ENCODE measurements at regions not wholly inside any gene's neighbourhood (a gene's known extent, or its start where the extent isn't known, plus 50 kb on each side); places are given as distances from the start of the nearest gene placed in this dataset.

GRCh38 chr5:37989884-37990283 is 150.0 kb upstream of the GDNF start:
- TF ChIP-seq CTCF (conservative IDR thresholded peaks at IDR 0.05), result no peak
- peaks cover 11% of the 10 kb centered on the region for H3K4me1 Mint-ChIP-seq
- H3K27ac Mint-ChIP-seq (ENCODE audit: unreplicated experiment), result no peak overlapping the region
- no peak for DNase-seq (ENCODE audit: low read depth, low spot score)
- H3K4me3 Mint-ChIP-seq, result no peak overlapping the region
- peaks cover 4% of the 10 kb centered on the region for H3K27me3 Mint-ChIP-seq (ENCODE audit: low read depth)
- no peaks in the 10 kb centered on the region for H3K36me3 Mint-ChIP-seq (ENCODE audit: low read depth)
- H3K9me3 Mint-ChIP-seq, result peaks cover 3% of the 10 kb centered on the region

- Mint-ChIP-seq H3K4me3 (no peak overlapping the region), H3K27ac (ENCODE audit: unreplicated experiment) (no peak overlapping the region), H3K4me1 (peaks cover 11% of the 10 kb centered on the region), H3K27me3 (ENCODE audit: low read depth) (peaks cover 7% of the 10 kb centered on the region), H3K9me3 (peaks cover 3% of the 10 kb centered on the region), H3K36me3 (ENCODE audit: low read depth) (no peaks in the 10 kb centered on the region)
- TF ChIP-seq CTCF (conservative IDR thresholded peaks at IDR 0.05), result no peak
- no peak for DNase-seq (ENCODE audit: low read depth, low spot score)
Observed at GRCh38 chr5:37988454-37989046, 148.7 kb upstream of the GDNF start.

DNA sequence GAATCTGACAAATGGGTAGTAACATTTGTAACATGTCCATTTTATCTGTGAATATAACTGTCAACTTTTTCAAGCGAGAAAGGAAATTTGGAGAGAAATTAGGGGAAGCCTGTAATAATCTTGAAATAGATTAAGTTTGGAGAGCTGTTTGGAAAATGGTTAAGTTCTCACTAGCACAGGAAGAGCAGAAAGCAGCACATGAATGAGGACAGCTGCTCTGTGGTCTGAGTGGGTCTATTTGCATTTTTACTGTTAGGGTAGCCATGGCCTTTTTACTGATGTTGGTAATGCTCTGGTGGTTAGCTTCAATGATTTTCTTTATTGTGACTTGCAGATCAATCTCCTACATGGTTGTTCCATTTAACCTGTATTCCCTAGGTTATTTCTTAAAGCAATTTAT is 144.5 kb upstream of the GDNF start:
- no peaks in the 10 kb centered on the region for H3K36me3 Mint-ChIP-seq (ENCODE audit: low read depth)
- H3K4me1 Mint-ChIP-seq, result no peaks in the 10 kb centered on the region
- DNase-seq (ENCODE audit: low read depth, low spot score), result no peak
- peaks cover 18% of the 10 kb centered on the region for H3K9me3 Mint-ChIP-seq
- TF ChIP-seq CTCF (conservative IDR thresholded peaks at IDR 0.05), result no peak
- H3K27me3 Mint-ChIP-seq (ENCODE audit: low read depth), result peaks cover 7% of the 10 kb centered on the region
- H3K4me3 Mint-ChIP-seq, result no peak overlapping the region
- H3K27ac Mint-ChIP-seq (ENCODE audit: unreplicated experiment), result no peak overlapping the region

DNA sequence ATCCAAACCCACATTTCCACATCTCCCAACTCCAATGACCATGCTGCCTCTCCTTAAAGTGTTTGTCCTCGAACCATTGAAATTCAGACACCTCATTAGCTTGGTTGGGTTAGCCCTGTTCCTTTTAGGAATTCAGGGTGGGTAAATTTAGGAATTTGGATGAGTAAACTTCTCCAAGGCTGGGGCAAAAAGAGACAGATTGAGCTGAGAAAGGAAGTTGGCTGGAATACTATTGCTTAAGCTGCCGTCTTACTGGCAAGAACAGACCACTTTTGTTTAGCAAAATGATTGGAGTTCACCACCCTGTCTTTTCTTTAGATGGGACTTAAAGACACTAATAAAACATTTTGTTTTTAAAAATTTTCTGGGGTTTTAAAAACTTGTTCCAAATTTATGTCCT is 143.6 kb upstream of the GDNF start:
- TF ChIP-seq CTCF (conservative IDR thresholded peaks at IDR 0.05), result no peak
- peaks cover 7% of the 10 kb centered on the region for H3K27me3 Mint-ChIP-seq (ENCODE audit: low read depth)
- H3K36me3 Mint-ChIP-seq (ENCODE audit: low read depth), result peaks cover 3% of the 10 kb centered on the region
- no peak overlapping the region for H3K27ac Mint-ChIP-seq (ENCODE audit: unreplicated experiment)
- H3K4me3 Mint-ChIP-seq, result no peak overlapping the region
- H3K4me1 Mint-ChIP-seq, result no peaks in the 10 kb centered on the region
- no peak for DNase-seq (ENCODE audit: low read depth, low spot score)
- peaks cover 18% of the 10 kb centered on the region for H3K9me3 Mint-ChIP-seq

DNA sequence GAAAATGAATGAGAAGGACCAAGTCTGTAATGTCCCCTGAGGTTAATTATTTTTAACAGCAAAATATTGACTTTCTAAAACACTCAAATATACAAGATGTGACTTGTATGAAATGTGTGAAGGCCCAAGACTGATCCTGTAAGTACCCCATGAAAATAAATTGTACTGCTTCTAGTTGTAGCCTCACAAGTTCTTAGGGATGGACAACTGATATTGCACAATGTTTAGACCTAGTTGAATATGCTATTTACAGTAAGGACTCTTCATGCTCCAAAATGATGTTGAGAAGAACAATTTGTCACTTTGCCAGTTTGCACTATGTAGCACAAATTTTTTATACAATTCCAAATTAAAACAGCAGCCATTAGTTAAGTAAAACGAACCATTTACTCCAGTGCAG is 139.7 kb upstream of the GDNF start:
- Mint-ChIP-seq H3K36me3 (ENCODE audit: low read depth) (peaks cover 3% of the 10 kb centered on the region), H3K27me3 (ENCODE audit: low read depth) (no peaks in the 10 kb centered on the region), H3K4me1 (no peaks in the 10 kb centered on the region), H3K4me3 (no peak overlapping the region), H3K9me3 (peaks cover 18% of the 10 kb centered on the region), H3K27ac (ENCODE audit: unreplicated experiment) (no peak overlapping the region)
- no peak for TF ChIP-seq CTCF (conservative IDR thresholded peaks at IDR 0.05)
- DNase-seq (ENCODE audit: low read depth, low spot score), result no peak
